NOMO-1 (cell line): ENCODE measurements at regions not wholly inside any gene's neighbourhood (a gene's known extent, or its start where the extent isn't known, plus 50 kb on each side); places are given as distances from the start of the nearest gene placed in this dataset.

Experiments
- DNase-seq, 2 experiments: peaks; one replicate each; lab custom pipeline; 2025; ENCODE audit not compliant: unreplicated experiment in 2 of 2; lab: John Stamatoyannopoulos, UW

DNA sequence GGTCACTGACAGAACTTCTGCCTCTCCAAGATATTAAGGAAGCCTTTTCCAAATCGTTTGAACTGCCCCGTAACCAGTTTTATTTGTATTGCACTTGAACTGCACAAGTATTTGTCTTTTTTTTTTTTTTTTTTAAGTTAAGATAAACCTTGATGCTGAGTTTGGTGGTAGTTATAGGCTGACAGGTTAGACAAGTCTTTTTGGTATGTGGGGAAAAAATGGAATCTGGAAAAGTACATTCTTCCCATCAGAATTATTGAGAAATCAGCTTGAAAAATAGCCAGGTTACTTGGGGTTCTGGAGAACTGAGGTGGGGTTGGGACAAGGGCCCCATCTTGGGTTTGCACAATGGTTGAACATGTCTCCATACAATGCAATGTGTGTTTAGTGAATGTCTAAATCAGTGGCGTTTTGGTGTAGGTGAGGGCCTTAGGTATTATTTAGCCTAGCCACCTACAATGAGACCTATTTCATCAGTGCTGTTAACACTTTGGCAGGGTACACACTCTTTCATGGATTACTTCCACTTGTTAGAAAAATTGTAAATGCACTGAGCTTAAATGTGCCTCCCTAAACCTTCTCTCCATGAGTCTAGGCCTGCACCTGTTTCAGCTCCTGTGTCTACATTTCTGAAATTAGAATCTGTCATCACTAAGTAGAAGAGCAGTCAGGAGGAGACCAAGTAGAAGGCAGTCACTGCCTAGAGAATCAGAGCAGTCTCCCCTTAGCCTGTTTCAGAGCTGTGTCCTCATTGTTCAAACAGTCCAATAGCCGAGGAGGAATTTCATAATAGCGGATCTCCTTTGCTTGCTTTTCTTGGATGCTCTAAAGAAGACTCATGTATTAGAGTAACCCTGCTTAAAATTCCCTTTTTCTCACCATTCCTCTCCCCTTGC, 140.0 kb upstream of the HMHB1 start:
- DNase-seq = no peak

DNA sequence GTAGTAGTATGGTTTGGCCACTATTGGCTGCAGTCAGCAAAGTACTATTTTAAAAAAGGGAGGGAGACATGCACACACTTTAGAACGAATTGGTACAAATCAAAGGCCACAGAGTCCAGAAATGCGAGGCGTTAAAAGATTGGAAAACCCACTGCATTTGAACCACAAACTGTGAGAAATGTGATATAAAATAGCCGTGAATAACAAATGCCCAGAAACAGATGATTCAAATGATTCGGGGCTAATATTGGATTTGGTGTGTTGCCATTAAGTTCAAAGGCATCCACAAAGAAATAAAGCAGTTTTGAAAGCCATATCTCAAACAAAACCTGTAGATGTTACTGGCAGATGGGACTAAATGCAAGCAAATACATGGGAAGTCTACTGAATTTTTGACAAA, 140.9 kb upstream of the HMHB1 start:
- DNase-seq = no peak

GRCh38 chr5:143665866-143666265, 146.1 kb upstream of the HMHB1 start:
- DNase-seq = no peak

DNA sequence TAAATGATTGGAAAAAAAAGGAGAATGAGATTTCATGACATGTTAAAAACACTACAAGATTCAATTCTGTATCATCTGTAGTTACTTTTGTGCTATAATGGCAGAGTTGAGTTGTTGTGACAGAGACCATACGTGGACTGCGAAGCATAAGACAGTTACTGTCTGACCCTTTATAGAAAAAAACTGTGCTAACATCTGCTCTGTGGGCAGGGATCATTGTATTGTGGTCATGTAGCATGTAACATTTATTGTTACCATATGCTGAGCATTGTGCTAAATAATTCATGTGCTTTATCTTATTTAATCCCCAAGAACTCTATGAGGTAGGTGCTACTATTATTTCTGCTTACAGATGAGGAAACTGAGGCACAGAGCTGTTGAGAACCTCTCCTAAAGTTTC, 147.3 kb upstream of the HMHB1 start:
- no peak for DNase-seq

DNA sequence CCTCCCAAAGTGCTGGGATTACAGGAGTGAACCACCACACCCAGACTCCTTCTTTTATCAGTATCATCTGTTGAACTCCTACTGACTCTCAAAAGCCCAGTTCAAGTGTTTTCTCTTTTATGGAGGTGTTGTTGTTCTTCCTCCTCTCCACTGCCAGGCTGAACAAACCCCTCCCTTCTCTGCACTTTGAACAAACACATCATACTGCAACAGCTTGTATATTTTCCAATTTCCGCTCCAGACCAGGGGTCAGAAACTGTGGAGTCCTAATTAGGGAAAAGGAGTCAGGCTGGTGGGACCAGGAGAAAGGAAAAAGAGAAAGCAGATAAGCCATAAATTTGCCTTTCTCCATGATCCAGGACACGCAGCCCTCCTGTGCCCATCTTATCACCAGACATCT, 148.1 kb upstream of the HMHB1 start:
- DNase-seq = no peak

GRCh38 chr5:143662020-143662419, 149.9 kb upstream of the HMHB1 start:
- peak; percentile 40 to 50 for DNase-seq

DNA sequence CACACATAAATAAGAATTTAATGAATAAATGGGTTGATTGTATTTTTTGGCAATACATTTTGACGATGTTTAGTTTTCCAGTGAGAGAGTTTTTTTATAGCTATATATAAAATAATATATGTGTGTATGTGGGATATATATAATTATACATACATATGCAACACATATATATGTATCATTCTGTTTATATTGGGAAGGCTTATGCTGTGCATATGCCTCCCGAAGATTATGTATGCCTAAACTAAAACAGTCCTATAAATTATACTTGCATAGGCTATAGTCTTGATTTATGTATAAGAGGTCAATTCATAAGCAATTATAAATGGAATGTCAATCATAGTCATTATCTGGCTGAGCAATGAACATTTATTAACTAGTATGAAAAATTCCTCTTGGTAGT, 151.3 kb upstream of the HMHB1 start:
- DNase-seq = no peak

GRCh38 chr5:143659599-143660238, 152.2 kb upstream of the HMHB1 start:
- no peak for DNase-seq

- no peak for DNase-seq
These were observed 153.0 kb upstream of the HMHB1 start for GRCh38 chr5:143658956-143659355.

DNA sequence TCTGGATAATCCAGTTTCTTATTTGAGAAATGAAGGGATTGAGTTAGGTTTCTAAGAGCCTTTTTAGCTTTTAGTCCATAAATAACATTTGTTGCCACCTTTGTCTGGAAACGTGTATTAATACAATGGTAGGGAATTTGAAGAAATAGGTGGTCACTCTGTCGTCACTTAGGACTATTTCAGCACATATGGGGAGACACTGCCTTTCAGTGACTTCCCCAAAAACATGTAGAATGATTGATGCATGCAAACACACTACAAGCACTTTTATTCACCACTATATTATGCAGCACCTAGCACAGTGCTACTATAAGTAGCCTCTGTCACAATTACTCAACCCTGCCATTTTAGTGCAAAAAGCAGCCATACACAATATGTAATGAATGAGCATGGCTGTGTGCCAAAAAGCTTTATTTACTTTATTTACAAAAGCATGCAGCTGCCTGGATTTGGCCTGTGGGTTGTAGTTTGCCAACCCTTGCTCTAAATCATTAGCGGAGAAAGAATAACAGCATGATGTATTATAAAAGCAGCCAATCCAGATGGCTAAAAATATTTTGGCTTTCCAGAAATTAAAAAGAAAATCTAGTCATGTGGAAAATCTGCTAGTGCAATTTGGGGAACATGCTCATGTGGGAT, 154.2 kb upstream of the HMHB1 start:
- peak; percentile 51 to 82 for DNase-seq

GRCh38 chr5:143653766-143654282, 158.1 kb upstream of the HMHB1 start:
- no peak for DNase-seq

DNA sequence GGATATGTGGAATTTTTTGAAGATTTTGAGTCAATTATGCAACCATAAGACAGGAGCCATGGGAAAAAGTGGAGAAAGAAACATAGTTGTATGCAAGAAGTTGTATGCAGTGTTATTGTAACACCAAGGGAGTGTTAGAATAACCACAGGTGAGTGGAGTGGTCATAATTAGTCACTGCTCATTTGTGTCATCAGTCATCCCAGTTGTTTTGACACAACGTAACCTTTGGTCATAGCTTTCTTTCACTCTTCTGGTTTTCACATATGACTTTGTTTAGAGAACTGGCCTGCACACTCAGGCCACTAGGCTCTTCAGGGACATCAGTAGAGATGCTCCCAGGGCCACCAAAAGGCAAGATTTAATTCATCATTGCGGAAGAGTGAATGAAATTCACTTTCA, 158.7 kb upstream of the HMHB1 start:
- no peak for DNase-seq

DNA sequence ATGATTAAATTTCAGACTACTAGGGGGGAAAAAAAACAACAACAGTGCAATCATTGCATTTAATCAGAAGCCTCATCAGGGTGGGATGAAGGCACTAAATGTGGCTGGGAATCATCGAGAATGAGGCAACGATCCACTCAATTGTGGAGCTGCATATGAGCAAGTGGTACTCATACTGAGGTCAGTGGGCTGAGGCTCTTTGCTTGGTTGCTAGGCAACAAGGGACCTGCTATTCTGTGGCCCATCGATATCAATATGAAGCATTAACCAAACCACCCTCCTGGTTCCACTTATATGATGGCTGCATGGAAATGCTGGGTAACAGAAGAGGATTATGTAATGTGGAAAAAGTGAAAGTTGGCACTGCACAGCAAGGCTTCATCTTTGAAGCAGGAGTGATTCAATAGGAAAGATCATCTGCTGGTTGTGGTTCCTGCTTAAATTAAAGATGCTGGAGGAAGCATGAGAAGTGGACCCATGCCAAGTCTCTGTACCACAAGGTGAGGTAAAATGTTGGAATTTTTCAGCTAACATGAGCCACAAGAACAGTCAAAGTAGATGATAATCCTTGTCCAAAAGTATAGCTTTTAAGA, 159.8 kb upstream of the HMHB1 start:
- no peak for DNase-seq

DNA sequence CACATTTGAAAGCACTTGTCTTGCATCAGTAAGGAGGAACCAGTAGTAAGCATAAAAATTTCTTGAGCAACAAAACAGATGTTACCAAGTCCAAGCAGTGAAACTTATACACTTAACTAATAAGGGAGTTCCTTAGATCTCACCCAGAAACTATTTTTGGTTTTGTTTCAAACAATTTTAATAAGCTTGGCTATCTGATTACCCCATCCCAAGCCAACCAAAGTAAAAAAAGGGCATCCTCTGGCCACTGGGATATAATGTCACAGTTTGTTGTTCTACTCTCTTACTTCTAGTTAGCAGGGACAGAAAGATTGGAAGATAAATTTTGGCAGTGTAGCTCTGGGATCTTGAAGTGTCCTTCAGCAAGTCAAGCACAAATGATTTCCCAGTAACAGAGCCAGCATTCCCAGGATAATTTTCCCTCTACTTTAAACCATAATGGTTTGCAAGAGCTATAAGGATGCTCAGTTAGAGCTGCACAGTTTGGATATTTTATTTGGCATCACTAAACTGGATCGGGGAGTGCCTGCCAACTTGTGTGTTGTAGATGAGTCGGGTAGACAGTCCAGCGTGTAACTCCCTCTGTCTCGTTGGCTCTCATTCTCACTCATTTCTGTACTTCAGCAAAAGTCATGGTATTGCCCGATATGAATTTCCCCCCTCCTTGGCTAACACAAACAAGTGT, 161.9 kb upstream of the HMHB1 start:
- peak; percentile 10 to 45 for DNase-seq

DNA sequence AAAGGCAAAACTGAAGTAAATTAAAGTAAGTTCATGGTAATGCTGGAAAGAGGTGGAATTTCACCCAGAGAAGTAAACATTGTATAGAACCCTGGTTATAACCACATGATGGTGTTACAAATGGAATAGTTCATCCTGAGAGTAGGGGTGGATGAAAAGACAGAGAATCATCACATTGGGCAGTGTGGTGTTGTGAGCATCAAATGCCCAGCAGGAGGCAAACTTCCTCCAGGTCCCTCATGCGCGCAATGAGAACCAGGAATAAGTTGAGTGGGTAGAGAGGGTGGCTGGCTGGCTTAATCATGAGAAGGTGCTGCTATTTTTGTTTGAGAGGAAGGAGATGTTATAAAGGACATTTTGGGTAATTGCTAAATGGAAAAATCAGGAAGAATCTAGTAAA, 163.3 kb upstream of the HMHB1 start:
- DNase-seq = no peak

- no peak for DNase-seq
These were observed 165.0 kb upstream of the HMHB1 start for GRCh38 chr5:143646961-143647360.

- DNase-seq = no peak
These were observed 166.6 kb upstream of the HMHB1 start for GRCh38 chr5:143645356-143645755.

- DNase-seq = no peak
These were observed 167.2 kb upstream of the HMHB1 start for GRCh38 chr5:143644727-143645126.

DNA sequence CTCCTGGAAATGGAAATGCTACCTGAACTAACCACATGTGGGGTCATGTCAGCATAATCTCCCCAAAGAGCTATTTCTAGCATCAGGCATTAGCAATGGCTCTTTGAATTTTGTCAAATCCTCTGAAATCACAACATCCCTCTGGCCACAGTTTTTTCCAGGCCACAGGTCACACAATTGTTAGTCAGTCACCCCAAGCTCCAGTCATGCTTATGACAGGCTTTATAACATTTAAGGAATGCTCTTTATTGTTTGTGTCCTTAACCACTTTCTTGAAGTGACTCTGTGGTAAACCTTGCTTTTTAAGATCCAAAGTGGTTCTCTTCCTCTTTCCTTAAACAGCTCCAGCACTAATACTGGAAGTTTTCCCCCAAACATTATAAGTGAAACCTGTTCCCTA, 169.2 kb upstream of the HMHB1 start:
- DNase-seq = no peak

DNA sequence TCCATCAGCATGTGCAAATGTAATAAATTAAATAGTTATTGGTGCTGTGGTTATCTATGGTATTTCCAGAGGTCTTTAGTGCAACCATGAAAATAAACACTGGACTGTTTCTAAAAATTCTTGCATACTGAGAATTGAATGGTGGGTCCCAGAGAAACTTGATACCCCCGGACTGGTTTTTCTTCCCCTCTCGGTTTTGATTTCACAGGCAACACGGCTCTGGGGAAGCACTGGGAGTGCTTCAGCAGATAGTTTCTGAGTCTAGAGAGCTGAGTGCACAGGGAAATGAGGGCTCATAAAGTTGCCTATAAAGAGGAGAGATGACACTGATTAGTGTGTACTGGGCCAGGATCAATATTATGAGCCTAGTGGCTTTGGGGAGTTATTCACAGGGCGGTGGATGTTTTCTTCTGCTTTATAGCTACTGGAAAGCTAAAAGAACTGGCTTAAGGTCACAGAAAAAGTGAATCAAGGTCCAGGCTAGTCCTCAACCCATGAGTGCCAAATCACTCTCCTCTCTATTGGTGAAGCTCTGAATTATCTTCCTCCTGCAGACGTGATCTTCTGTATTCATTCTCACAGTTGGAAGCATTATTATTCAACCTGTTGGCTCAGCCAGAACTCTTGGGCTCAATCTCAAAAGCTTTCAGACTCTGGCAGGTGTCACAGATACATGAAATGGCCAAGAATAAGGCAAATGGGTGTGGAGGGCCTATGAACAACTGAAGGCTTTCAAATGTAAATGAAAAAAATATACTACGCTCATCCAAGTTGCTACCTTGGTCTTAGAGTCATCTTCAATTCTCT, 170.2 kb upstream of the HMHB1 start:
- DNase-seq = no peak
